T-helper 1 cell treated with Interleukin-12 subunit alpha and Interleukin-12 subunit beta and Interleukin-4 antibody, amounts not matched to agents 30 ng/mL and 1 ng/mL, for 36 hours (primary cell): ENCODE measurements at regions not wholly inside any gene's neighbourhood (a gene's known extent, or its start where the extent isn't known, plus 50 kb on each side); places are given as distances from the start of the nearest gene placed in this dataset.
"Not testable (repeated sequence)": the region's sequence is repeated elsewhere in the genome, so short reads cannot be mapped to it uniquely, and the experiment has no call there.

Source experiments
- intact Hi-C: fragments of 100-400 bp; cut with micrococcal nuclease; formaldehyde crosslinking; loops from one replicate; pipeline ENCODE4 v1.15.1; 2024

DNA sequence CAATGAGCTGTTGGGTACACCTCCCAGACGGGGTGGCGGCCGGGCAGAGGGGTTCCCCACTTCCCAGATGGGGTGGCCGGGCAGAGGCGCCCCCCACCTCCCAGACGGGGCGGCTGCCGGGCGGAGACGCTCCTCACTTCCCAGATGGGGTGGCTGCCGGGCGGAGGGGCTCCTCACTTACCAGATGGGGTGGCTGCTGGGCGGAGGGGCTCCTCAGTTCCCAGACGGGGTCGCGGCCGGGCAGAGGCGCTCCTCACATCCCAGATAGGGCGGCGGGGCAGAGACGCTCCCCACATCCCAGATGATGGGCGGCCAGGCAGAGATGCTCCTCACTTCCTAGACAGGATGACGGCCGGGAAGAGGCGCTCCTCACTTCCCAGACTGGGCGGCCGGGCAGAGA, 185.1 kb downstream of the UTRN start:
- intact Hi-C loops = not testable (repeated sequence)

DNA sequence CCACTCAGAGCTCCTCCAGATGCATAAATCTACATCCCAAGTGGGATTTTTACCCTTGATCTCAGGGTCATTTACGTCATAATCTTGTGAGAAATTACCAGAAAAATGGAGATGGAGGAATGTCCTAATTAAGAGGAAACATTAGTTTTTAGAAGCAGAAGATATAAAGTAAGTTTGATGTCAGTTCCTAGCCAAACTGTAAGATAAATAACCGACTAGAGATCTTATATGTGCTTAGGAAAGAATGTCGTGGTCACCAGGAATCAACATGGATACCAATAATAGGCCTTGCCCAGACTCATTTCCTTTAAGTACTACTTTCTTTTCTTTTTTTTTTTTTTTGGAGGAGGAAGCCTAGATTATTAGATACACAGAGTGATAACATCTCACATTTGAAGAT, 186.9 kb downstream of the UTRN start:
- intact Hi-C loops = no loop called here

DNA sequence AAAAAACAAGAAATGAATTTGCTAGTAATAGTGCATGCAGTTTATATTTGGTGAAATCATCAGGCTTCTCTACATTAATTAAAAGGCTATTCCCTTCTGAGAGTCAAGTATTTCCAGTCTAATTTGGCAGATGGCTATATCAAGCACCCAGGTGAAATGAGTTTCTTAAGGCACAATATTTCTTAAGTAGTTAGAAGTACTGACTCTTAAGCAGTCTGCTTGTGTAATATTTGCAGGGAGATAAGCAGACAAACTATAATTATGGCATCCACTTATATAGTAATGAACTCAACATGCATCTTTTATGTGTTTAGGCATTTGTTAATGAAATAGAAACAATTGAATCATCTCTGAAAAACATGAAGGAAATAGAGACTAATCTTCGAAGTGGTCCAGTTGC, 189.2 kb downstream of the UTRN start:
- intact Hi-C loops = no loop called here

DNA sequence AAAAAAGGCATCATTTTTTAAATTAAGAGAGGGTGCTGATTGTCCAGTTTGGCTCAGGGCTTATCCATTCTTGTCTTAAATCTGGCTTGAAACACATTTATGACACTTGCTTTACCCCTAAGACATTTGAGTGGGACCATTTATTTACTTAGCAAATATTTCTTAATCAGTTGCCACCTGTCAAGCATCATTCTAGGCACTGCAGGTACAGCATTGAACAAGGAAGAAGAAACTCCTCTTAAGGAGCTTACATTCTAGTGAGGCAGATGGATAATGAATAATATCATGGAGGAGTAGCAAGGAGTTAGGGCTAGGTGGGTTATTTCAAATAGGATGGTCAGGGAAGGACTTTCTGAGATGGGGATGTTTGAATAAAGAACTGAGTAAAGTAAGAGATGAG, 189.8 kb downstream of the UTRN start:
- intact Hi-C loops = no loop called here

DNA sequence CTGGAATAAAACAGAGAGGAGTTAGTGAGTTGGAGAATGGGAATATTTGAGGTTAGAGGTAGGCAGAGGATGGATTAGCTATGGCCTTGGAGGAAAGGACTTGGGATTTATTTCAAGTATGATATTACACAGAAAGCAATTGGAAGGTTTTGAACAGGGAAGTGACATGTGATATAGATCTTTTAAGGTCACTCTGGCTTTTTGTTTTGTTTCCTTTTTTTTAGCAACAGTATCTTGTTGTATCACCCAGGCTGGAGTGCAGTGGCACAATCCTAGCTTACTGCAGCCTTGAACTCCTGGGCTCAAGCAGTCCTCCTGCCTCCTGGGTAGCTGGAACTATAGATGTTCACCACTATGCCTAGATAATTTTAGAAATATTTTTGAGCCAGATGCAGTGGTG, 190.3 kb downstream of the UTRN start:
- intact Hi-C loops = no loop called here

DNA sequence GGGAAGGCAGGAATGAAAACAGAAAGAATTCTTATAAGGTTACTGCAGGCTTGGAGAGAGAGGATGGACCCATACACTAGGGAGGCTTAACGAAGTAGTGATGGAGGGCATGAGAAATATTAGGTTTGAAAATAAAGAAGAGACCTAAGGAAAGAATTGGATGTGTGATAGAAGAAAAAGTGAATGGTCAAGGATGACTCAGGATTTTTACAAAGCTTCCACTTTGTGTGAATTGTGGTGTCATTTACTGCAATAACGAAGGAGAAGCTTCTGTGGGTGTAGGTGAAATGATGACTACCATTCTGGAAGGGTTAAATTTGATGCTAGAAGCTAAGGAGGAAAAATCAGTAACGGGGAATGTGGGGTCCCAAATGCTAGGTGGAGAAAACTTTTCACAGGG, 191.2 kb downstream of the UTRN start:
- intact Hi-C loops = no loop called here

DNA sequence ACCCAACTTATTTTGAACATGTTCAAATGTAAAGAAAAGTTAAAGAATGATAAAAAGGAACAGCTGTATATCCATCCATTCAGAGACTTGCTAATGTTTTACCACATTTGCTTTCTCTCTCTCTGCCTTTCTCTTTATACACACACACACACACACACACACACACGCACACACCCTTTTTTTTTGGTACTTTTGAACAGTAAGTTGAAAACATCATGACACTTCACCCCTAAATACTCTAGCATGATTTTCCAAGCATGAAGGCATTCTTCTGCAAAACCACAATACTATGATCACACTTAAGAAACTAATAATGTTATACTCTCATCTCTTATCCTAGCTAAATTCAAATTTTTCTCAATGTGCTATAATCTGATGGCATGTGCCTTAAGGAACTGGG, 192.3 kb downstream of the UTRN start:
- intact Hi-C loops = no loop called here

DNA sequence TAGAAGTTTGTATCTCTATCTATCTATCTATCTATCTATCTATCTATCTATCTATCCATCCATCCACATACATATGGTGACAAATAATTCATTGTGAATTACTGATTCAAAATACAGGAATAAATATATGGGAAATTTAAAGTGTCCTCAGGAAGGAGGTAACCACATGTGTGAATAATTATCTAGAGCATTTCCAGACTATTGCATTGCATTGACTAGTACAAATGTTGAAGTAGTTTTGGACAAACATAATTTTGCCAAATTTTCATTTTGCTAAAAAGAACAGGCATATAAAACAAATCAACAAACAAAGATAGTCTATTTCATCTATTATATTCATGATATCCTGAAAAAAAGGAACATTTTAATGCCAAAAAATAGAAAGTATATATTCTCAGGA, 192.7 kb downstream of the UTRN start:
- intact Hi-C loops = no loop called here

DNA sequence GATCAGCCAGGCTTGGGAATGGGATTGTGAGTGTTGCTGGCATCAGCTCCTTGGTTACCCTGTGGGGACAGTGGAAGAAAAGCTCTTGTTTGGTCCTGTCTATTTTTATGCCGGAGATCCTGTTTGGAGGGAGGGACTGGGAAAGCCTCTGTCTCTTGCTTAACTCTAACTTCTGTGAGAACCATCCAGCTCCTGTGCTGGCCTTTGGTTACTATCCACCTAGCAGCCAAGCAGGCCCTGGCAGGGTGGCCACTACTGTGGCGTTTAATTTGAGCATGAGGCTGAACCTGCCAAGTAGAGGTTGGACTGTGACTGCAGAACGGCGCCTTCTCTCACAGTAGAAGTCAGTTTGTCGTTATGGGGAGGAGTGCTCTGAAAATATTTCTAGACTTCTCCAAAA, 193.3 kb downstream of the UTRN start:
- intact Hi-C loops = no loop called here

DNA sequence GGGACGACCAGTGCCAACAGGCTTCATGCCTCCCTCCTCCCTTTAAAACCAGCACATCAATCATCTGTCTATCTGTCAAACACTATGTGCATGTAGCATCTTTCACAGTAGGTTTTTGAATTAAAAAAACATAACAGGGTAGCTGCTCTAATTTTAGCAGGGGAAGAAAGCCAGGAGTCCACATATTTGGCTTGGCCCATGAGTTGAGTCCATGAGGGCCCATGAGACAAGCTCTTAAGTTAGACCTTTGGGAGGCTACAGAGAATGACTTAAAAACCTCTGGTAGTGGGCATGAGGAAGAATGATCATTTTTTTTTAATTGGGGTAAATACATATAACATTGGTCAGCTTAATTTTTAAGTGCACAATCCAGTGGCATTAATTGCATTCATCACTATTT, 194.9 kb downstream of the UTRN start:
- intact Hi-C loops = loop anchor here (5.0 kb wide), 5 partner anchors 128 to 903 kb away; no protein-coding TSS in a partner anchor

DNA sequence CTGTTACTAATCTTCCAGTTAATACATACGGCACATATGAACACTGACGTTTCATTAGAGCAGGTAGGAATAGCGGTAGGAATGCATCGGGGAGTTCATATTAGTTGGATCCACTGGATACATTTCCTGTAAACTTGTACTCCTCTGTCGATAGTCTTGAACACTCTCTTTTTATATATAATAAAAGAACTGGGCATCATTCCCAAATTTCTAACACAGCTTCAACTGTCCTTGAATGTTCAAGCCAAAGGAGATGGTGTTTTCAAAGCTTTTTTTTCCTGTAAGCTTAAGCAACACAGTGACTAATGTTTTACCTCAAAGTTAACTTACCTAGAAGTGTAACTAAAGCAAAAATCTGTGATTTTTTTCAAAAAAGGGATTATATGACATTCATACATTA, 195.3 kb downstream of the UTRN start:
- intact Hi-C loops = loop anchor here (5.0 kb wide), 5 partner anchors 128 to 903 kb away; no protein-coding TSS in a partner anchor

DNA sequence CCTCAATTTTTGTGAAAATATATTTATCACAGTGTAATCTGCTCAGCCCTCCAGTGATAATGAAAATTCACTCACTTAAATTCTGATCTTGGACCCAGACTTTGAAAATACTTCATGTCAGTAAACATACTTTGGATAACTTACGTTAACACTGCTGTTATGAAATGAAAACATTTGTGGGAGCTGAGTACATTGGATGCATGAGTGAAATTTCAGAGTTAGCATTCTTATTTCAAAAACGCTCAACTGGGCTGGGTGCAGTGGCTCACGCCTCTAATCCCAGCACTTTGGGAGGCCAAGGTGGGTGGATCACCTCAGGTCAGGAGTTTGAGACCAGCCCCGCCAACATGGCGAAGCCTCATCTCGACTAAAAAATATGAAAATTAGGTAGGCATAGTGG, 196.4 kb downstream of the UTRN start:
- intact Hi-C loops = loop anchor here (5.0 kb wide), 5 partner anchors 129 to 904 kb away; no protein-coding TSS in a partner anchor

DNA sequence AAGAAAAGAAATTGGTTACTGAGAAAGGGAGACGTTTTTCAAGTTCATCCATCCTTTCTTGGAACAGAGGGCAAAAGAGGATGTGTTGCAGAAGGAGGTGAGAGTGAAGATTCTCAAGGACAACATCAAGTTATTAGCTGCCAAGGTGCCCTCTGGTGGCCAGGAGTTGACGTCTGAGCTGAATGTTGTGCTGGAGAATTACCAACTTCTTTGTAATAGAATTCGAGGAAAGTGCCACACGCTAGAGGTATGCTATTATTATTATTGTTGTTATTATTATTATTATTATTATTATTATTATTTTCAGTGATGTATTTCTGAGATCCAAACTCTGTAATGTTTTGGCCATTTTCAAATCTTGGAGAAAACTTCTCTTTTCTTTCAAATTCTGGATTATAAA, 197.0 kb downstream of the UTRN start:
- intact Hi-C loops = loop anchor here (1.0 to 5.0 kb wide), 10 partner anchors 130 to 905 kb away; partner anchors contain the start of gene UTRN

DNA sequence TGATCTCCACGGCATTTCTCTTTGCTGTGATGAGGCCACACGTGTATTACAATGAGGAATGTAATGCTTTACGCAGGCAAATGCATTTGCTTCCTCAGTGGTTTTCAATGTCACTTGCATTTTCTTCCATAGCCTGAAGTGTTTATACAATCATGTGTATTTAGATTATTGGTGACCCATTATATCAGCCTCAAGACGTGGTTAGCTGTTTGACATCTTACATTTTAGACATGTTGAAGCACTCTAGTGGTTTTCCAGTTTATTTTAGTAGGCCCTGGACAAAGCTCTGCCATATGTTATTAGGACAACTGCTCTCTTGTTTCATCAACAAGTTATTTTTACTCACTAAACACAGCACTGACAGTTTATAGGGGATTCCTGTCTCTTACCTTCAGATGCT, 200.4 kb downstream of the UTRN start:
- intact Hi-C loops = no loop called here

DNA sequence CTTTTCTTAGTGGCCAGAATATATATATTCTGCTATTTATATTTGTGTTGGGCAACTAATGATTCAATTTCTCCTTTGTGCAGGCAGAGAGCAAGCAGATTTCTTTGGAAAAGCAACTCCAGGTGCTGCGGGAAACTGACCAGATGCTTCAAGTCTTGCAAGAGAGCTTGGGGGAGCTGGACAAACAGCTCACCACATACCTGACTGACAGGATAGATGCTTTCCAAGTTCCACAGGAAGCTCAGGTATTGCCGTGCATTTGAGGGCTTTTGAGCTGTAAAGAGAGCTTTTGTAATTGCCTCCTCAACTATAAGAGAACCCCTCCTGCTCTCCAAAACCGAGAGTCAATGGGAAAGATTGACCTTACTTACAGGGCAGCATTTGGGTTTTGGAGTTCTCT, 203.5 kb downstream of the UTRN start:
- intact Hi-C loops = no loop called here

DNA sequence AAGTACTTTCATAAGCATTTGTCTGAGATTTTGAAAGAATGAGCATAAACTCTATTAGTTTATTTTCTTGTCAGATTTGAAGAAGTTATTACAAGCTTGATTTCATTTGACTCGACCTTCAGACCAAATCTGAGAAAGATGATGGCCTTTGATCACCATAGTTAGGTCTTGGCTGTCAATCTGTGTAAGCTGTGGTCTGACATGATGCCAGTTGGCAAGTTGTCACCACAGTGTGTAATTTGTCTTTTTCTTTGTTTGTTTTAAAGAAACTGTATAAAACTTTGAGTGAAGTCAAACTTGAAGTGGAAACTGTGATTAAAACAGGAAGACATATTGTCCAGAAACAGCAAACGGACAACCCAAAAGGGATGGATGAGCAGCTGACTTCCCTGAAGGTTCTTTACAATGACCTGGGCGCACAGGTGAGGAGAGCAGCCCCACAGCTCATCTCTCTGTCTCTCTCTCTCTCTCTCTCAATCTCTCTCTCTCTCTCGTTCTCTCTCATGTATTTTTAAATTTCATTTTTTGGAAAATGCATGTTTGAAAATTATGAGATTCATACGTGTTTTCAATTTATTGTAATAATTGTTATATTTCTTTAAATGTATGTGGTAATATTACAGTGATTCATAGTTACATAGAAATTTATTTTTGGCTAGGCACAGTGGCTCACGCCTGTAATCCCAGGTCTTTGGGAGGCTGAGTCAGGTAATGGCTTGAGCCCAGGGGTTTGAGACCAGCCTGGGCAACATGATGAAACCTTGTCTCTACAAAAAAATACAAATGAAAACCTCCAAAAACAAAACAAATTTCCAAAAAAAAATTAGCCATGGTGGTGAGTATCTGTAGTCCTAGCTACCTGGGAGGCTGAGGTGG, 208.1 kb downstream of the UTRN start:
- intact Hi-C loops = no loop called here

DNA sequence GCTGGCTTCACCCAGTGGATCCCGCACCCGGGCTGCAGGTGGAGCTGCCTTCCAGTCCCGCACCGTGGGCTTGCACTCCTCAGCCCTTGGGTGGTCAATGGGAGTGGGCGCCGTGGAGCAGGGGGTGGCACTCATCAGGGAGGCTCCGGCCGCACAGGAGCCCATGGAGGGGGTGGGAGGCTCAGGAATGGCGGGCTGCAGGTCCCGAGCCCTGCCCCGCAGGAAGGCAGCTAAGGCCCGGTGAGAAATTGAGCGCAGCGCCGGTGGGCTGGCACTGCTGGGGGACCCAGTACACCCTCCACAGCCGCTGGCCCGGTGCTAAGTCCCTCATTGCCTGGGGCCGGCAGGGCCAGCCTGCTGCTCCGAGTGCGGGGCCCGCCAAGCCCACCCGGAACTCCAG, 209.9 kb downstream of the UTRN start:
- intact Hi-C loops = not testable (repeated sequence)

DNA sequence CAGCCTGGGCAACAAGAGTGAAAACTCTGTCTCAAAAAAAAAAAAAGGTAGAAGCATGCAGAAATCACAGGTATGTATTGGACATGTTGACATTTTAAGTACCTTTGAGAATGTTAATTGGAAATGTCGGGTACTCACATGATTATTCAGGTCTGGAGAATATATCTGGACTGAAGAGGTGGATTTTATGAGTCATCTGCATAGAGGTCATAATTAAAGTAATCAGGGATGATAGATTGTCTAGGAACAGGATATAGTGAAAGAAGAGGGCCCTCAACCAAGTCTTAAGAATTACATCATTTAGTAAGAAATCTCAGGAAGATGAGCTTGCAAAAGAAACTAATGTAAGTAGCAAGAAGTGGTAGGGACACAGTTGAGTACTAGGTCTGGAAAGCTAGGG, 212.5 kb downstream of the UTRN start:
- intact Hi-C loops = no loop called here

DNA sequence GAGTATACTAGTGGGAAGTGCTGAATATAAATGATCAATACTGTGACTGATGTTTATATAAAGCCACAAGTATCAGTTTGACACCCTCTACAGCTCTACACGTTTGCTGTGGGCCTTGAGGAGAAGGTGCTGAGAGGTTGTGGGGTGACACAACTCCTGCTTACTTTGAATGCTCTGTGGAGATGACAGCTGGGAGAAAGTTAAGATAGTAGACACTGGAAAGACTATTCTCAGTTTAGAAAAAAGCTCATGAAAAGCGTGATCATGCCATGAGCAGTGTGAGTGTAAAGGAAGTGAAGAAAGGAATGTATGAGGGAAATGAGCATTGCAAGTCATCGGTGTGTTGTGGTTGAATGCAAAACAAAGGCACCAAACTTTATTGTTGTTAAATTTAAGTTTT, 215.8 kb downstream of the UTRN start:
- intact Hi-C loops = no loop called here

DNA sequence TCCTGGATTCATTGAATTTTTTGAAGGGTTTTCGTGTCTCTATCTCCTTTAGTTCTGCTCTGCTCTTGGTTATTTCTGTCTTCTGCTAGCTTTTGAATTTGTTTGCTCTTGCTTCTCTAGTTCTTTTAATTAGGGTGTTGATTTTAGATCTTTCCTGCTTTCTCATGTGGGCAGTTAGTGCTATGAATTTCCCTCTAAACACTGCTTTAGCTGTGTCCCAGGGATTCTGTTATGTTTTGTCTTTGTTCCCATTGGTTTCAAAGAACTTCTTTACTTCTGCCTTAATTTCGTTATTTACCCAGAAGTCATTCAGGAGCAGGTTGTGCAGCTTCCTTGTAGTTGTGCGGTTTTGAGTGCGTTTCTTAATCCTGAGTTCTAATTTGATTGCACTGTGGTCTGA, 220.1 kb downstream of the UTRN start:
- intact Hi-C loops = not testable (repeated sequence)

DNA sequence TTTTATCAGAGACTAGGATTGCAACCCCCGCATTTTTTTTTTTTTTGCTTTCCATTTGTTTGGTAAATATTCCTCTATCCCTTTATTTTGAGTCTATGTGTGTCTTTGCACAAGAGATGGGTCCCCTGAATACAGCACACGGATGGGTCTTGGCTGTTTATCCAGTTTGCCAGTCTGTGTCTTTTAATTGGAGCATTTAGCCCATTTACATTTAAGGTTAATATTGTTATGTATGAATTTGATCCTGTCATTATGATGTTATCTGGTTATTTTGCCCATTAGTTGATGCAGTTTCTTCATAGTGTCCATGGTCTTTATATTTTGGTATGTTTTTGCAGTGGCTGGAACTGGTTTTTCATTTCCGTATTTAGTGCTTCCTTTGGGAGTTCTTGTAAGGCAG, 220.9 kb downstream of the UTRN start:
- intact Hi-C loops = not testable (repeated sequence)

DNA sequence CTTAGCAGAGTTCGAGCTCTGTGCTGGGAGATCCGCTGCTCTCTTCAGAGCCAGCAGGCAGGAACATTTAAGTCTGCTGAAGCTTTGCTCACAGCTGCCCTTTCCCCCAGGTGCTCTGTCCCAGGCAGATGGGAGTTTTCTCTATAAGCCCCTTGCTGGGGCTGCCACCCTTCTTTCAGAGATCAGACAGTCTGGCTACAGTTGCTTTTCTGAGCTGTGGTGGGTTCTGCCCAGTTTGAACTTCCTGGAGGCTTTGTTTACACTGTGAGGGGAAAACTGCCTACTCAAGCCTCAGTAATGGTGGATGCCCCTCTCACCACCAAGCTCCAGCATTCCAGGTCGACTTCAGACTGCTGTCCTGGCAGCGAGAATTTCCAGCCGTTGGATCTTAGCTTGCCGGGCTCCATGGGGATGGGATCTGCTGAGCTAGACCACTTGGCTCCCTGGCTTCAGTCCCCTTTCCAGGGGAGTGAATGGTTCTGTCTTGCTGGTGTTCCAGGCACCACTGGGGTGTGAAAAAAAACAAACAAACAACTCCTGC, 222.7 kb downstream of the UTRN start:
- intact Hi-C loops = not testable (repeated sequence)

DNA sequence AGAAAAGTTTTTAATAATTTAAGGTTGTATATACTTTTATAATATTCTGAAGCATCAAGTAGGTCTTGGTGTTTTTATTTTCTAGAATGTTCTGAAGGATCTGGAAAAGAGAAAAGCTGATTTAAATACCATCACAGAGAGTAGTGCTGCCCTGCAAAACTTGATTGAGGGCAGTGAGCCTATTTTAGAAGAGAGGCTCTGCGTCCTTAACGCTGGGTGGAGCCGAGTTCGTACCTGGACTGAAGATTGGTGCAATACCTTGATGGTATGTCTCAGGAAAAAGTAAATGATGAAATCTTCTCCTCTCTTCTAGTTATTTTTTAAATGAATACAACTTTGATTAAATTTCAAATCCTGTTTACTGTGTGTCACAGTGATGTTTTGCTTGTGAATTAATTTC, 225.7 kb downstream of the UTRN start:
- intact Hi-C loops = no loop called here
